ENCODE measurements at regions not wholly inside any gene's neighbourhood (a gene's known extent, or its start where the extent isn't known, plus 50 kb on each side); places are given as distances from the start of the nearest gene placed in this dataset.

- Histone ChIP-seq H3K27ac (no peak overlapping the region), H4K20me1 (ENCODE audit: insufficient read depth, poor library complexity, severe bottlenecking) (no peaks in the 10 kb centered on the region), H3K9me3 (ENCODE audit: low read depth) (no peaks in the 10 kb centered on the region), H3K27me3 (no peaks in the 10 kb centered on the region), H3K4me3 (no peak overlapping the region), H3K79me2 (no peaks in the 10 kb centered on the region), H3K4me2 (no peak overlapping the region), H3K4me1 (ENCODE audit: insufficient read depth) (no peaks in the 10 kb centered on the region), H3K36me3 (replicated peaks; ENCODE audit: insufficient read depth, low read depth) (no peaks in the 10 kb centered on the region), H2AFZ (no peak overlapping the region), H3K9me2 (replicated peaks; ENCODE audit: insufficient read depth) (no peaks in the 10 kb centered on the region)
- no peak for DNase-seq (ENCODE audit: low spot score)
- TF ChIP-seq EZH2 (IDR thresholded peaks at IDR 0.05; ENCODE audit: borderline replicate concordance) (no peak), EZH2phosphoT487 (IDR thresholded peaks at IDR 0.05; ENCODE audit: low read depth, severe bottlenecking, unreplicated experiment) (no peak)
- WGBS (ENCODE audit: low lambda C conversion rate, missing lambda C conversion rate), result 48% methylated on average over 2 of the region's 2 CpGs
Observed at GRCh38 chr1:105565006-105565405, 1491.5 kb upstream of the PRMT6 start.

GRCh38 chr1:105585791-105586190 is 1470.7 kb upstream of the PRMT6 start:
- TF ChIP-seq EZH2 (IDR thresholded peaks at IDR 0.05; ENCODE audit: borderline replicate concordance) (no peak), EZH2phosphoT487 (IDR thresholded peaks at IDR 0.05; ENCODE audit: low read depth, severe bottlenecking, unreplicated experiment) (no peak), CTCF (IDR thresholded peaks at IDR 0.05; ENCODE audit: poor library complexity) (no peak)

GRCh38 chr1:105591681-105592080 is 1464.8 kb upstream of the PRMT6 start:
- DNase-seq (ENCODE audit: low spot score), result no peak
- Histone ChIP-seq H3K4me3 (no peak overlapping the region), H3K27ac (no peak overlapping the region), H3K9me2 (replicated peaks; ENCODE audit: insufficient read depth) (no peaks in the 10 kb centered on the region), H4K20me1 (ENCODE audit: insufficient read depth, poor library complexity, severe bottlenecking) (no peaks in the 10 kb centered on the region), H3K27me3 (no peaks in the 10 kb centered on the region), H3K79me2 (no peaks in the 10 kb centered on the region), H3K4me2 (no peak overlapping the region), H2AFZ (no peak overlapping the region), H3K36me3 (replicated peaks; ENCODE audit: insufficient read depth, low read depth) (no peaks in the 10 kb centered on the region), H3K9me3 (ENCODE audit: low read depth) (no peaks in the 10 kb centered on the region), H3K4me1 (ENCODE audit: insufficient read depth) (no peaks in the 10 kb centered on the region)
- 68% methylated on average over 1 of the region's 1 CpG for WGBS (ENCODE audit: low lambda C conversion rate, missing lambda C conversion rate)
- TF ChIP-seq EZH2phosphoT487 (IDR thresholded peaks at IDR 0.05; ENCODE audit: low read depth, severe bottlenecking, unreplicated experiment), result no peak
- TF ChIP-seq EZH2 (IDR thresholded peaks at IDR 0.05; ENCODE audit: borderline replicate concordance), result no peak
- TF ChIP-seq CTCF (IDR thresholded peaks at IDR 0.05; ENCODE audit: poor library complexity), result no peak

More at GRCh38 chr1:105585791-105586190, 1470.7 kb upstream of the PRMT6 start:
- H3K27ac ChIP-seq, result no peak overlapping the region
- H3K9me2 ChIP-seq (replicated peaks; ENCODE audit: insufficient read depth), result no peaks in the 10 kb centered on the region
- WGBS (ENCODE audit: low lambda C conversion rate, missing lambda C conversion rate), result 41% methylated on average over 2 of the region's 2 CpGs
- no peak overlapping the region for H3K4me3 ChIP-seq
- no peak overlapping the region for H3K4me2 ChIP-seq
- no peak overlapping the region for H2AFZ ChIP-seq
- DNase-seq (ENCODE audit: low spot score), result no peak
- H3K4me1 ChIP-seq (ENCODE audit: insufficient read depth), result no peaks in the 10 kb centered on the region
- no peaks in the 10 kb centered on the region for H4K20me1 ChIP-seq (ENCODE audit: insufficient read depth, poor library complexity, severe bottlenecking)
- H3K27me3 ChIP-seq, result no peaks in the 10 kb centered on the region
- no peaks in the 10 kb centered on the region for H3K79me2 ChIP-seq
- H3K9me3 ChIP-seq (ENCODE audit: low read depth), result no peaks in the 10 kb centered on the region
- H3K36me3 ChIP-seq (replicated peaks; ENCODE audit: insufficient read depth, low read depth), result no peaks in the 10 kb centered on the region

- DNase-seq (ENCODE audit: low spot score), result peak; percentile 13
- no peak overlapping the region for H3K4me3 ChIP-seq
- 28% methylated on average over 2 of the region's 2 CpGs for WGBS (ENCODE audit: low lambda C conversion rate, missing lambda C conversion rate)
- no peaks in the 10 kb centered on the region for H3K36me3 ChIP-seq (replicated peaks; ENCODE audit: insufficient read depth, low read depth)
- no peaks in the 10 kb centered on the region for H3K9me3 ChIP-seq (ENCODE audit: low read depth)
- TF ChIP-seq EZH2phosphoT487 (IDR thresholded peaks at IDR 0.05; ENCODE audit: low read depth, severe bottlenecking, unreplicated experiment), result no peak
- peak; percentile 36 for TF ChIP-seq CTCF (IDR thresholded peaks at IDR 0.05; ENCODE audit: poor library complexity)
- no peak for TF ChIP-seq EZH2 (IDR thresholded peaks at IDR 0.05; ENCODE audit: borderline replicate concordance)
- no peaks in the 10 kb centered on the region for H3K27me3 ChIP-seq
- no peaks in the 10 kb centered on the region for H3K79me2 ChIP-seq
- H3K4me1 ChIP-seq (ENCODE audit: insufficient read depth), result no peaks in the 10 kb centered on the region
- H2AFZ ChIP-seq, result no peak overlapping the region
- no peaks in the 10 kb centered on the region for H4K20me1 ChIP-seq (ENCODE audit: insufficient read depth, poor library complexity, severe bottlenecking)
- no peak overlapping the region for H3K27ac ChIP-seq
- H3K4me2 ChIP-seq, result no peak overlapping the region
- no peaks in the 10 kb centered on the region for H3K9me2 ChIP-seq (replicated peaks; ENCODE audit: insufficient read depth)
Observed at GRCh38 chr1:105608713-105609112, 1447.8 kb upstream of the PRMT6 start.
